HG03103 (cell line): ENCODE measurements at regions not wholly inside any gene's neighbourhood (a gene's known extent, or its start where the extent isn't known, plus 50 kb on each side); places are given as distances from the start of the nearest gene placed in this dataset.

Experiments used
- ATAC-seq: cut with Tn5 transposase; IDR thresholded peaks from one replicate; pipeline ENCODE4 v1.9.1; 2021; ENCODE audit warnings: low read depth; ENCODE audit not compliant: unreplicated experiment

DNA sequence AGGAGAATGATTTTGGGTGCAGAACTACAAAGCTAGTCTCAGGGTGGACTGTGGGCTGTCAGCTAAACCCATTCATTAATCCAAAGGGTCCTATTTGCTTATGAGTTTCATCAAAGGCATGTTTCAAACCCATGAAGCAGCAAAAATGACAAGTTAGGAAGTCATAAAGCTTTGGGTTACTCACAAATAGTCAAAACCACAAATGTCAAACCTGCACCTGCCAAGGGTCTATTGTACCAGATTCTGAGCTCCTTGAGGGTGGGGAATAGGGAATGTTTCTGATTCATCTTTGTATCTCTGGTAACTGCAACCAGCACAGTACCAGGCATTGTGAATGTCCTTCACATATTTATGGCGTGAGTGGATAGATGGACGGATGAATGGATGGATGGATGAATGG, 317.7 kb downstream of the MAF start:
- ATAC-seq: no peak

DNA sequence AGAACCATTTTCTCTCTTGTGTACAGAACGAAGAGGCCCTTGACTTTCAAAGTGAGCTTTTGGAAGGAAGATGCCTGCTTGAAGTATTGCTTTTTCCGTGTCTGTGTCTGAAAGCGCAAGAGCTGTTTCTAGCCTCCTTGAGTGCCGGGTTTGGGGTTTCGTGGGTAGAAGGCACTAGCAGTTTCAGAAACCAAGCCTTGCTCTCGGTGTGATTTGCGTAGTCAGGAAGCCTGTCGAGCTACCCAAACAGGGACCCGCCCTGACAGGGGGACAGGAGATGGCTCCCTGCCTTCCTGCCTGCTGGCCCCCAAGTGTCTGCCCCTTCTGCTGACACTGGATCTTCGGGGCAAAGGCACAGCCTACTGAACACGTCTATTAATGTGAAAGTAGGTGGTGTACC, 322.0 kb downstream of the MAF start:
- no peak for ATAC-seq

DNA sequence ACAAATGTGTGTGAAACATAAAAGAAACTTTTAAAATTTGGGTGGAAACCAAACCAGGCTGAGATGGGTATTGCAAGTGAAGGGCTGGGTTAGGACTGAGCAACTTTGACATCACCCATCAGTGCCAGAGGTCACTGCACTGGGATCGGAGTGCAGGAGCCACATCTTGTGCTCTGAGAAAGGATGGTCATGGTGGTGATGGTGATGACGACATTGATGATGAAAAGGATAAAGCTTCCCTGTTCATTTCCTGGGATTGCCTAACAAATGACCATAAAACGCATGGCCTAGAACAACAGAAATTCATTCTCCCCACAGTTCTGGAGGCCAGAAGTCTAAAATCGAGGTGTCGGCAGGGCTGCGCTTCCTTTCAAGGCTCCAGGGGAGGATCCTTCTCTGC, 324.0 kb downstream of the MAF start:
- ATAC-seq: no peak

DNA sequence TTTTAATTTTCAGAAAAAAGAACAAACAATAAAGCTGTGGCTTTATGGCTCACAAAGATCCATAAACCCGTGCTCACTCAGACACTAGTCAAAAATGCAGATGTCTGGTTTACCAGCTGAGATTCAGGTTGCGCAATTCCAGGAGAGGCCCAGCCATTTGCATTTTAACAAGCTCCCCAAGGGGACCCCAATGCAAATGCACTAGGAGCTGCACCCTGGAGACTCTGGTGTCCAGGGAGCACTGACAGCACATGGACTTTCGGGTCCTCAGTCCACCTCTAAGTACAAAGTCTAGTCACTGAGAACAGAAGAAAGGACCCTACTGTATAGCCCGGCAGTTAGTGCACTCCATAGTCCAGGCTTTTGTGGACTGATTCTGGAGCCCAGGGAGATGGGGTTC, 326.3 kb downstream of the MAF start:
- ATAC-seq: no peak

DNA sequence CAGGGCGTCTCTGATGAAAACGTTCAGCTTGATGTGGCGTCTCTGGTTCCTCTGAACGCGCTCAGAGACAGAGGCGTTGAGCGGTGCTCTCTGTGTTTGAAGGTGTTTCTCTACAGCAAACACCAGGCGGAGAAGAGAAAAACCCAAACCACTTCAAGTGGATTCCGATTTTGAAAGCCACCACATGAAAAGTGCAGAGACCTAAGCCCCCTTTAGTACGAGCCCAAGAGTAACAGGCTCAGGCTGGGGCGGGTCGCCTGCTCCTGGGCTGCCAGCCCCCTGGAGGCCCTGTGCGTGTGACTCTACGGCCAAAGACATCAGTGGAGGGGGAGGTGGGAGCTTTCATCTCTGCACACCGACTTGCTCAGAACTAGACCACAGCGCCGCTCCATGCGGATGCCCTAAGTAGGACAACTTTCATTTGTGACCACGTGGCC, 328.4 kb downstream of the MAF start:
- ATAC-seq: no peak

DNA sequence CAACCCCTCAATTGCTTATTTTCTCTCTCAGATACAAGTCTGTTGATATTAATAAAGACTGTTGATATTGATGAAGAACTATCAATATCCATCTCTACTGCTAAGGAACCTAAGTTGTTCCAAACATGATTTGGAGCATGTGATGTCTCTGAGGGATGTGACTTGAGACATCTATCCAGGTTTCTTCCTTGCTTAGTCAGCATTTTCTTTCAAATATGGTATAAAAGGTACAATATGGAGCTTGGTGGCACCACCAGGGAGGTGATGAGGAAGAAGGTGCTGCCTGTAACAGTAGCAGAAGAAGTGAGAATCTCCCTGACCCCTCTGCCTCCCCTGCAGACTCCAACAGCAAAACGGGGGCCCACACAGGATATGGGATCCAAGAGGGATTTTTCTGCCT, 329.0 kb downstream of the MAF start:
- no peak for ATAC-seq

DNA sequence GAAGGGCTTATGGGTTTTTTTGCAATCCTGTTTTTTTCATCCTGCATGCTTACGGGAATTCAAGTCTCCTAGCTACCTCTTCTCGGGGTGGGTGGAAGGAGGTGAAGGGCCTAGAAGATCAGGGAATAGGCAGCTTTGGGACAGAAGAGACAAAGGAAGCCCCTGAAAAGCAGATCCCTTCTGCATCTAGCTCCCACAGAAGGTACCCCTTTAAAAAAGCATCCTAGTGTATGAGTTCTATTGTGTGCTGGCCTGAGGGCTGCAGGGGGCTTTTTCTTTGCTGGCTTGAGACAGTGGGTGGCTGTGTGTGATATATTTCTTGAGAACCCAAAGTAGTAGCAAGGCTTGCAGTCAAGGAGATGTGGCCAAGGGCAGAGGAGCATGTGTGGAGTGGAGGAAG, 330.5 kb downstream of the MAF start:
- ATAC-seq: no peak

DNA sequence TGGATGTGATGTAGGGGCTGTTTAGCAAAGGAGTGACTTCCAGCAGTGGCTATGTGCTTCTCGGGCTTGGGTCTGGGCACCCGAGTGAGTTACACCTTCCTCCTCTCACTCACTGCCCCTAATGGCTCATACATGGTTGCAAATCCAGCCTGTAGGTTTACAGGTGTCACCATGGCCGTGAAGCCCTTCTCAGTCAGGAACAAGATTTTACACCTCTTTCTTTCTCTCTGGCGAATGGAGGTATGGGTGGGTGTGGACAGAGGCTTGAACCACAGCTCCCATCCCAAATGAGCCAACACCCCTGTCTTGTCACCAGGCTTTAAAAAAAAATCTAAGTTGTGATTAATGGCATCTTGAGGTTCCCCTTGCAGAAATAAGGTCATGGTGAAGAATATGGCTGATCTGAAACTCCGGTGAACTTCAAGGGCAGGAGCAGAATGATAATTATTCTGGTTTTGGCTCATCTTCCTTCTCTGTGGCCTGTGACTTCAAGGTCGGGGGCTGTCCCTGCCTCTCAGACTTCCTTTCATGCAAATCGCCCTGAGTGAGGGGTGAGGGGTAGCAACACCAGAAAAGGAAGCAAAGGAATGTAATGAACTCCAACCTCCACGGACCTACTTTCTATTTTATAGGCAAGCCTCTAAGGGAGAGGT, 331.2 kb downstream of the MAF start:
- ATAC-seq: peak; percentile 95

DNA sequence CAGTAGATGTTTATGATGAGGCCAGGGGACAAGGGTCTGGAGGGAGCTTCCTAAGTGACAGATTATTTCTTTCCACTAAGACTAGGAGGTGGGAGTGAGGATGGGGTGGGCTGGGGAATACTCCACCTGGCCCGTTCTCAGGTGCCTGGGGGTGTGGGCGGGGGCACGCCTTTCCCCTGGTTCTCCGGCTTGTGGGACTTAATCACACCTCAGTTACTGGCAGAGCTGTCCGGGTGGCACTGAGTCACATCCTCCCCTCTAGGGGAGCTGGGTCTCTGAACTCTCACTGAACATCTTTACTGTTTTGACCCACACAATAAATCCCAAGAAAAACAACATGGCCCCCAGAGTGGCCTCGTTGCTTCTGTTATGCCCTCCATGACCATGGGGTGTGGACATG, 332.8 kb downstream of the MAF start:
- ATAC-seq: no peak

DNA sequence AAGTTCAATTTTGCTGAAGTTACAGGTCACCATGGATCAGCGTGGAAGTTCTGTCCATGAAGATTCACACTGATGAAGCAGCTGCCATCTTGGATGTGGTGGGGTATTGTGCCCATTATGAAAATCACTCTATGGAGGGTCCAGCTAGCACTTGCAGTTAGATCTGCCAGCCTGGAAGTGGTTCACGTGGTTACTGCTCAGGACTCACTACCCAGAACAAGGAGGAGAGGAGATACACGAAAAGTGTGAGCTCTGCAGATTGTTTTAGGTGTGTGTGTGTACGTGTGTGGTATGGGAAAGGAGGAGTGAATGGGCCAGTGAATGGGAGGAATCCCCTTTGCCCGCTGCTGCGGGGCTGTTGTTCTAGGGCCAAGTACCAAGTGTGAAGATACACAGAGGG, 333.4 kb downstream of the MAF start:
- ATAC-seq: no peak

DNA sequence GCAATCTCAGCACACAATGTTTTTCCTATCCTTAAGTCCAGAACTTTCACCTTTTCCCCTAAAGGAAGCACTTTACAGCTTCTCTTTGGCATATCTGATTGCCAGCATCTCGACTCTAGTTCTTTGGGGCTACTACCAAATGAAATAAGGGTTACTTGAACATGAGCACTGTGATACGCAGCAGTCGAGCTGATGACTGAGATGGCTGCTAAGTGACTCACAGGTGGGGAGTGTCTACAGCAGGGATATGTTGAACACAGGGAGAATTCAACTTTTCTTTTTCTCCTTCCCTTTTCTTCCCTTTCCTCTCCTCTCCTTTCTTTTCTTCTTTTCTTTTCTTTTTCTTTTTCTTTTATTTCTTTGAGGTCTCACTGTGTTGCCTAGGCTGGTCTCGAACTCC, 334.8 kb downstream of the MAF start:
- ATAC-seq: no peak

DNA sequence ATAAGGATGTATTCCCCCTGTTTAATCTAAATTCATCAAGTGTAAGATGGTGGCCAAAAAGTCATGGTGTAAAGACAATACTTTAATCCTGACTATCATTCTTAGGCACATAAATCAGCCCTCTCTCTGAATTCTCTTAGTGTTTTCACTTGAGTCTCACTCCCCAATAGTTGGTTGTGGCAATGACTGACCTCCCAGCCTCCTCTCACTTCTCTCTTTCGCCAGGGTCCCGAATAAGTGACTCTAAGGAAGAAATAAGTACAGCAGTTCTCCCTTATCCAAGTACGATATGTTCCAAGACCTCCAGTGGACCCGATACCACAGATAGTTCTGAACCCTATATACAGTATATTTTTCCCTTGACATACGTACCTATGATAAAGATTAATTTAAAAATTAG, 335.3 kb downstream of the MAF start:
- ATAC-seq: no peak

DNA sequence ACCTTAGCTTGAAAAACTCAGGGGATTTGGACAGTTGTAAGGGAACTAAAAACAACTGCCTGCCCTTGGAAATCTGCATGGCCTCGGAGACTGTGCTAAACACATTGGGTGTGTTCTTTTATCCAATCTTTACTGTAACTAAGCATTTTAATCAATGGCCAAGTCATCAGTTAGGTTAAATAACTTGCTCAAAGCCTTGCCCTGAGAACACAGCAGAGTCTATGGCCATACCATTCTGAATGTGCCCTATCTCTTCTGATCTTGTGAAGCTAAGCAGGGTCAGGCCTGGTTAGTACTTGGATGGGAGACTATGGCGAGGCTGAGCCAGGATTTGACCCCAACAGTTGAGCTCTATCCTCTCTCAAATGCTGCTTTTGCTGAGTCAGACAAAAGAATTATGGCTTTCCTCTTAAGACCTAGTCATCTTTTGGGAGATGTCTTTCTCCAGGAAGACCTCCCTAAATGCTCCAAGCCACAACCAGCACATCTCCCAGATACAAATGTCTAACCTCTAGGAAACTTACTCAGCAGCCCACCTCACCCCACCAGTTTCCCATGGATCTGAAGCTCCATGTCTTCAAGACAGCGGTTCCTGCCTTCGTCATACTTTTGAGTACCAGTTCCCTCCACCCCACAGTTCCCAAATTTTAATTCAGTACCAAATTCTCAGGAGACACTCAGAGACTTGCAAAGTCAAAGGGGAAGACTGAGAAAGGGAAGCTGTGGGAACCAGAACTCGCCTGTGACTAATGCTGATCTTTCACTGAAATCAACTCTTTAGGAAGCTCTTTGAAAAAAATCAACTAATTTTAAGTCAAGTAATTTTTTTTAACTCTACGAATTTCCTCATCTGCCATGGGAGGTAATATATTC, 336.1 kb downstream of the MAF start:
- ATAC-seq: no peak

DNA sequence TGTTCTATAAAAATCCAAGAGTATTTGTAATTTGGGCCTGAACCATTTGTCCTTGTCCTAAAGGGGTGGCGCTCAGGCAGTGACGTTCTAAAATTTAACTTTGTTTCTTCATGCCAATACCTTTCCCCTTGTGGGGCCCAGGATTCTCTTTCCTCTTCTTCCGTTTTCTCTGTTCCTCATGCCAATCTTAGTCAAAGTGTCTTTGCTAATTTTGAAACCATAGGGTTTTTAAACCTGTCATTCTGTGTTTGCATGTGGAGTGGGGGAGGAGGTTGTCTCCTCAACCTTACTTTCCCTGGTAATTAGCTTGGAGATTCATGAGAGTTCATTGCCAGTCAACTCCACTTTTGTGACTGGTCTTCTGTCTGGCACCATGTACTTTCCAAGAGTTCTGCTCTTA, 337.1 kb downstream of the MAF start:
- no peak for ATAC-seq
